Upper lobe of left lung (tissue), 6 donors: ENCODE measurements at regions not wholly inside any gene's neighbourhood (a gene's known extent, or its start where the extent isn't known, plus 50 kb on each side); places are given as distances from the start of the nearest gene placed in this dataset.

Experiments used
- ATAC-seq, 2 donors: fragments of 200-7000 bp; cut with Tn5 transposase; one replicate each; pipeline ENCODE4 v1.9.1; 2022; ENCODE audit warnings: mild to moderate bottlenecking in 2 of 2, moderate library complexity in 2 of 2; ENCODE audit not compliant: low FRiP score in 2 of 2
- DNase-seq, 2 donors: peaks; one replicate each; pipeline ENCODE4 v3.0.0-alpha.2; 2019 to 2020
- H3K27ac ChIP-seq, 4 donors: fragments of 200-600 bp; sonication (generic); one replicate each; pipeline ENCODE4 v1.5.1; 2016 to 2019
- H3K27me3 ChIP-seq, 4 donors: fragments of 200-600 bp; sonication (generic); one replicate each; pipeline ENCODE4 v1.5.1; 2017 to 2019
- H3K36me3 ChIP-seq, 4 donors: fragments of 200-600 bp; sonication (generic); one replicate each; pipeline ENCODE4 v1.5.1; 2016 to 2019
- H3K4me1 ChIP-seq, 4 donors: fragments of 200-600 bp; sonication (generic); one replicate each; pipeline ENCODE4 v1.5.1; 2018 to 2019
- H3K4me3 ChIP-seq, 4 donors: fragments of 200-600 bp; sonication (generic); one replicate each; pipeline ENCODE4 v1.5.1; 2017 to 2019; ENCODE audit warnings: mild to moderate bottlenecking in 2 of 4, moderate library complexity in 1 of 4
- H3K9me3 ChIP-seq, 4 donors: fragments of 200-600 bp; sonication (generic); one replicate each; pipeline ENCODE4 v1.5.1; 2018 to 2019
- CTCF ChIP-seq, 6 experiments: fragments of 450-650 bp in 4 of 6; fragments of 200-600 bp in 2 of 6; sonication (generic) in 2 of 6; IDR thresholded peaks; one replicate each; pipeline ENCODE4 v1.5.1; 2016 to 2019; ENCODE audit warnings: antibody characterized with exemption in 6 of 6
- EP300 ChIP-seq, 4 donors: sonication (generic); formaldehyde crosslinking; IDR thresholded peaks; one replicate each; pipeline ENCODE4 v1.5.1; 2017; ENCODE audit warnings: antibody characterized with exemption in 4 of 4, control low read depth in 2 of 4
- POLR2A ChIP-seq, 4 donors: fragments of 450-650 bp; IDR thresholded peaks; one replicate each; pipeline ENCODE4 v1.5.1; 2016 to 2017; ENCODE audit warnings: antibody characterized with exemption in 4 of 4, mild to moderate bottlenecking in 2 of 4
- POLR2AphosphoS5 ChIP-seq, 2 donors: sonication (generic); formaldehyde crosslinking; IDR thresholded peaks; one replicate each; pipeline ENCODE4 v1.5.1; 2017; ENCODE audit warnings: antibody characterized with exemption in 2 of 2
- WGBS, 2 donors: methylation state at CpG; one replicate each; pipeline ENCODE4 v1.1.5; 2017 to 2018; 5-methylcytosine and 5-hydroxymethylcytosine counted together
- donor health status: DM: no; HTN: no; CAD: no; lungs with moderate emphysema.
- donor health status: DM: no; HTN: yes; CAD: no; lungs with severe emphysema.

GRCh38 chr11:56819916-56820315 lies 71.4 kb upstream of the OR9G4 start:
- Histone ChIP-seq H3K27me3 (no peaks in the 10 kb centered on the region), H3K27ac (no peak overlapping the region), H3K4me1 (no peaks in the 10 kb centered on the region), H3K4me3 (no peak overlapping the region), H3K36me3 (no peaks in the 10 kb centered on the region), H3K9me3 (no peaks in the 10 kb centered on the region)
- 79 to 87% methylated on average over 2 of the region's 2 CpGs for WGBS, 2 donors
- no peak for DNase-seq
- ATAC-seq: no peak
- TF ChIP-seq CTCF (IDR thresholded peaks at IDR 0.05) (no peak), EP300 (IDR thresholded peaks at IDR 0.05) (no peak), POLR2A (IDR thresholded peaks at IDR 0.05) (no peak), POLR2AphosphoS5 (IDR thresholded peaks at IDR 0.05) (no peak)

- no peak overlapping the region for H3K27ac ChIP-seq
- H3K36me3 ChIP-seq: no peaks in the 10 kb centered on the region
- H3K4me3 ChIP-seq: no peak overlapping the region
- DNase-seq (no peak), ATAC-seq (no peak)
- no peaks in the 10 kb centered on the region for H3K9me3 ChIP-seq
- TF ChIP-seq CTCF (IDR thresholded peaks at IDR 0.05) (no peak), EP300 (IDR thresholded peaks at IDR 0.05) (no peak), POLR2AphosphoS5 (IDR thresholded peaks at IDR 0.05) (no peak), POLR2A (IDR thresholded peaks at IDR 0.05) (no peak)
- no peaks in the 10 kb centered on the region for H3K4me1 ChIP-seq
- H3K27me3 ChIP-seq: no peaks in the 10 kb centered on the region
- WGBS, 2 donors: 37% methylated on average over 3 of the region's 3 CpGs
Measured at GRCh38 chr11:56817661-56818060, 69.2 kb upstream of the OR9G4 start.

- 76 to 91% methylated on average over 2 of the region's 2 CpGs for WGBS, 2 donors
- Histone ChIP-seq H3K27ac (no peak overlapping the region), H3K36me3 (no peaks in the 10 kb centered on the region), H3K27me3 (no peaks in the 10 kb centered on the region), H3K4me3 (no peak overlapping the region), H3K9me3 (no peaks in the 10 kb centered on the region), H3K4me1 (no peaks in the 10 kb centered on the region)
- DNase-seq (no peak), ATAC-seq (no peak)
- TF ChIP-seq POLR2AphosphoS5 (IDR thresholded peaks at IDR 0.05) (no peak), POLR2A (IDR thresholded peaks at IDR 0.05) (no peak)
Measured at GRCh38 chr11:56816259-56816658, 67.8 kb upstream of the OR9G4 start.

- no peak for TF ChIP-seq CTCF (IDR thresholded peaks at IDR 0.05)
- TF ChIP-seq POLR2A (IDR thresholded peaks at IDR 0.05): no peak
- TF ChIP-seq POLR2AphosphoS5 (IDR thresholded peaks at IDR 0.05): no peak
- TF ChIP-seq EP300 (IDR thresholded peaks at IDR 0.05): no peak
- no peak overlapping the region for H3K4me3 ChIP-seq
- no peaks in the 10 kb centered on the region for H3K36me3 ChIP-seq
- DNase-seq (no peak), ATAC-seq (no peak)
- no peaks in the 10 kb centered on the region for H3K9me3 ChIP-seq
- WGBS, 2 donors: 78 to 87% methylated on average over 1 of the region's 1 CpG
- no peaks in the 10 kb centered on the region for H3K4me1 ChIP-seq
- H3K27me3 ChIP-seq: no peaks in the 10 kb centered on the region
- H3K27ac ChIP-seq: no peak overlapping the region
Measured at GRCh38 chr11:56808326-56808725, 59.8 kb upstream of the OR9G4 start.

- Histone ChIP-seq H3K4me1 (no peaks in the 10 kb centered on the region), H3K27ac (no peak overlapping the region), H3K9me3 (no peaks in the 10 kb centered on the region), H3K4me3 (no peak overlapping the region), H3K27me3 (no peaks in the 10 kb centered on the region), H3K36me3 (no peaks in the 10 kb centered on the region)
- no peak for DNase-seq
- no peak for ATAC-seq
- TF ChIP-seq POLR2AphosphoS5 (IDR thresholded peaks at IDR 0.05) (no peak), POLR2A (IDR thresholded peaks at IDR 0.05) (no peak)
- WGBS, 2 donors: 64 to 79% methylated on average over 4 of the region's 4 CpGs
Measured at GRCh38 chr11:56799691-56800210, 51.3 kb upstream of the OR9G4 start.
